Stimulated activated naive CD4-positive, alpha-beta T cell treated with Interleukin-2 at 50 U/mL for 16 hours (primary cell): ENCODE measurements at regions not wholly inside any gene's neighbourhood (a gene's known extent, or its start where the extent isn't known, plus 50 kb on each side); places are given as distances from the start of the nearest gene placed in this dataset.

Experiments
- DNase-seq: peaks from one replicate; lab custom pipeline; 2025; lab: John Stamatoyannopoulos, UW

- no peak for DNase-seq
These were observed 176.8 kb upstream of the SAMSN1 start for GRCh38 chr21:14722841-14723483.

- no peak for DNase-seq
These were observed 174.1 kb upstream of the SAMSN1 start for GRCh38 chr21:14720237-14720636.

GRCh38 chr21:14718951-14719350 is 172.8 kb upstream of the SAMSN1 start:
- no peak for DNase-seq

GRCh38 chr21:14716761-14717396 is 170.8 kb upstream of the SAMSN1 start:
- no peak for DNase-seq

GRCh38 chr21:14713109-14713508 is 167.0 kb upstream of the SAMSN1 start:
- DNase-seq = no peak

- no peak for DNase-seq
These were observed 166.1 kb upstream of the SAMSN1 start for GRCh38 chr21:14712121-14712715.

- DNase-seq = no peak
These were observed 165.2 kb upstream of the SAMSN1 start for GRCh38 chr21:14711287-14711686.

GRCh38 chr21:14707511-14708020 is 161.5 kb upstream of the SAMSN1 start:
- no peak for DNase-seq

- DNase-seq = no peak
These were observed 160.8 kb upstream of the SAMSN1 start for GRCh38 chr21:14706712-14707510.

GRCh38 chr21:14699433-14700407 is 153.6 kb upstream of the SAMSN1 start:
- no peak for DNase-seq

- no peak for DNase-seq
These were observed 151.7 kb upstream of the SAMSN1 start for GRCh38 chr21:14697769-14698168.

GRCh38 chr21:14694817-14695216 is 148.7 kb upstream of the SAMSN1 start:
- no peak for DNase-seq

- no peak for DNase-seq
These were observed 147.9 kb upstream of the SAMSN1 start for GRCh38 chr21:14693997-14694396.

GRCh38 chr21:14691914-14692313 is 145.8 kb upstream of the SAMSN1 start:
- no peak for DNase-seq

GRCh38 chr21:14690886-14691285 is 144.8 kb upstream of the SAMSN1 start:
- no peak for DNase-seq

- no peak for DNase-seq
These were observed 142.8 kb upstream of the SAMSN1 start for GRCh38 chr21:14688936-14689335.

GRCh38 chr21:14688412-14688811 is 142.3 kb upstream of the SAMSN1 start:
- DNase-seq = no peak

- no peak for DNase-seq
These were observed 141.1 kb upstream of the SAMSN1 start for GRCh38 chr21:14687268-14687625.

GRCh38 chr21:14686466-14687267 is 140.6 kb upstream of the SAMSN1 start:
- no peak for DNase-seq

- no peak for DNase-seq
These were observed 139.5 kb upstream of the SAMSN1 start for GRCh38 chr21:14685568-14685967.

- DNase-seq = no peak
These were observed 138.0 kb upstream of the SAMSN1 start for GRCh38 chr21:14684071-14684470.
